SK-N-SH (cell line): ENCODE measurements at regions not wholly inside any gene's neighbourhood (a gene's known extent, or its start where the extent isn't known, plus 50 kb on each side); places are given as distances from the start of the nearest gene placed in this dataset.

Experiments
- CTCF ChIA-PET: fragments of 300-600, 350-600 bp; formaldehyde crosslinking; extraction: SDS; loops from one replicate; lab custom pipeline; 2021; lab: Yijun Ruan, JAX
- POLR2A ChIA-PET: fragments of 350-600 bp; sonication (Branson Sonifier 250); formaldehyde crosslinking; extraction: SDS; loops from one replicate; lab custom pipeline; 2020; ENCODE audit warnings: antibody characterized with exemption, inconsistent platforms; lab: Yijun Ruan, JAX
- DNase-seq: peaks from one replicate; pipeline ENCODE4 v3.0.0; 2012
- H2AFZ ChIP-seq: fragments of 200-600 bp; sonication (generic); 2 replicates; pipeline ENCODE4 v1.8.1; 2016; ENCODE audit warnings: antibody characterized with exemption, mild to moderate bottlenecking, low read depth
- H3F3A ChIP-seq: fragments of 200-600 bp; sonication (generic); replicated peaks from 2 replicates; pipeline ENCODE3; 2016; ENCODE audit warnings: antibody characterized with exemption, mild to moderate bottlenecking; ENCODE audit not compliant: insufficient read depth
- H3K27ac ChIP-seq, 2 experiments: fragments of 200-500 bp in 1 of 2; fragments of 200-600 bp in 1 of 2; sonication (Bioruptor generic) in 1 of 2; sonication (generic), shearing (Covaris generic) in 1 of 2; 2 replicates each; pipeline versions ENCODE4 v1.5.1 to v1.6.1; 2014 to 2016; ENCODE audit warnings: low read depth in 2 of 2, inconsistent platforms in 1 of 2, low read length in 1 of 2, mild to moderate bottlenecking in 1 of 2, mixed read lengths in 1 of 2
- H3K27me3 ChIP-seq: fragments of 200-600 bp; sonication (generic), shearing (Covaris generic); 2 replicates; pipeline ENCODE4 v1.6.1; 2016; ENCODE audit warnings: mixed run types; ENCODE audit not compliant: insufficient read depth
- H3K36me3 ChIP-seq, 2 experiments: fragments of 200-500 bp in 1 of 2; fragments of 200-600 bp in 1 of 2; sonication (Bioruptor generic) in 1 of 2; sonication (generic) in 1 of 2; replicated peaks in 1 of 2; 2 replicates each; pipeline versions ENCODE3 to v1.5.1; 2014 to 2016; ENCODE audit warnings: low read length in 1 of 2, mild to moderate bottlenecking in 1 of 2; ENCODE audit not compliant: insufficient read depth in 2 of 2, control insufficient read depth in 1 of 2
- H3K4me1 ChIP-seq, 2 experiments: fragments of 200-500 bp in 1 of 2; fragments of 200-600 bp in 1 of 2; sonication (Bioruptor generic) in 1 of 2; sonication (generic), shearing (Covaris generic) in 1 of 2; 2 replicates each; pipeline versions ENCODE4 v1.5.1 to v1.6.1; 2014 to 2016; ENCODE audit warnings: low read depth in 1 of 2, low read length in 1 of 2, mixed run types in 1 of 2; ENCODE audit not compliant: insufficient read depth in 2 of 2, control insufficient read depth in 1 of 2
- H3K4me2 ChIP-seq: fragments of 200-600 bp; sonication (generic), shearing (Covaris generic); 2 replicates; pipeline ENCODE4 v1.6.1; 2017; ENCODE audit warnings: mixed run types
- H3K4me3 ChIP-seq, 2 experiments: fragments of 200-500 bp in 1 of 2; fragments of 200-600 bp in 1 of 2; sonication (Bioruptor generic) in 1 of 2; sonication (generic), shearing (Covaris generic) in 1 of 2; 2 replicates each; pipeline versions ENCODE4 v1.5.1 to v1.8.1; 2014 to 2016; ENCODE audit warnings: low read depth in 2 of 2, inconsistent platforms in 1 of 2, low read length in 1 of 2, mild to moderate bottlenecking in 1 of 2, mixed read lengths in 1 of 2, moderate library complexity in 1 of 2
- H3K79me2 ChIP-seq: fragments of 200-600 bp; sonication (generic); 2 replicates; pipeline ENCODE4 v1.8.1; 2017; ENCODE audit warnings: mild to moderate bottlenecking; ENCODE audit not compliant: insufficient read depth
- H3K9ac ChIP-seq: fragments of 200-600 bp; sonication (generic); 2 replicates; pipeline ENCODE4 v1.6.1; 2017; ENCODE audit warnings: mixed run types
- H3K9me2 ChIP-seq: fragments of 200-600 bp; sonication (generic); 2 replicates; pipeline ENCODE4 v1.6.1; 2017; ENCODE audit warnings: mixed run types
- H3K9me3 ChIP-seq: fragments of 200-600 bp; sonication (generic); 2 replicates; pipeline ENCODE4 v1.6.1; 2017; ENCODE audit warnings: mixed run types, mild to moderate bottlenecking, moderate library complexity
- H4K20me1 ChIP-seq: fragments of 200-600 bp; sonication (generic); 2 replicates; pipeline ENCODE4 v1.6.1; 2017; ENCODE audit warnings: mild to moderate bottlenecking, mixed run types; ENCODE audit not compliant: insufficient read depth
- CHD2 ChIP-seq: fragments of 150-350 bp; IDR thresholded peaks from 2 replicates; pipeline ENCODE4 v1.6.1; 2018; ENCODE audit warnings: low read length; ENCODE audit not compliant: partially characterized antibody
- ELF1 ChIP-seq: IDR thresholded peaks from 2 replicates; pipeline ENCODE4 v1.4.0; 2012
- FOSL2 ChIP-seq: IDR thresholded peaks from 2 replicates; pipeline ENCODE4 v1.4.0; 2012; ENCODE audit warnings: low read depth, mild to moderate bottlenecking, moderate library complexity, borderline replicate concordance
- FOXJ3 ChIP-seq: sonication (generic); formaldehyde crosslinking; IDR thresholded peaks from 2 replicates; pipeline ENCODE4 v1.5.1; 2020; ENCODE audit warnings: mild to moderate bottlenecking, missing genetic modification reagents
- FOXM1 ChIP-seq: IDR thresholded peaks from 2 replicates; pipeline ENCODE4 v1.4.0; 2012; ENCODE audit warnings: low read depth, mild to moderate bottlenecking
- GABPA ChIP-seq: IDR thresholded peaks from 2 replicates; pipeline ENCODE4 v1.4.0; 2012; ENCODE audit warnings: low read depth, mild to moderate bottlenecking
- MEF2A ChIP-seq: IDR thresholded peaks from 2 replicates; pipeline ENCODE4 v1.4.0; 2012; ENCODE audit warnings: low read depth, borderline replicate concordance
- NFIC ChIP-seq: IDR thresholded peaks from 2 replicates; pipeline ENCODE4 v1.4.0; 2012; ENCODE audit warnings: borderline replicate concordance
- RAD21 ChIP-seq: IDR thresholded peaks from 2 replicates; pipeline ENCODE4 v1.6.1; 2012; ENCODE audit warnings: mild to moderate bottlenecking, low read length
- RCOR1 ChIP-seq: fragments of 150-350 bp; IDR thresholded peaks from 2 replicates; pipeline ENCODE4 v1.6.1; 2017; ENCODE audit warnings: antibody characterized with exemption, low read length
- SMC3 ChIP-seq: IDR thresholded peaks from 2 replicates; pipeline ENCODE4 v1.6.1; 2012; ENCODE audit warnings: low read depth, low read length, improper control_type of control experiment
- WGBS: methylation state at CpG from one replicate; pipeline ENCODE4 v1.1.6; 2017; ENCODE audit warnings: low lambda C conversion rate; 5-methylcytosine and 5-hydroxymethylcytosine counted together
- TF ChIP-seq, protein P1 (sequence below): fragments of 150-350 bp; IDR thresholded peaks from 2 replicates; pipeline ENCODE4 v1.6.1; 2016; ENCODE audit warnings: mild to moderate bottlenecking, low read depth, low read length
- TF ChIP-seq, protein P2 (sequence below): IDR thresholded peaks from 2 replicates; pipeline ENCODE4 v1.4.0; 2012; ENCODE audit warnings: low read depth
- TF ChIP-seq, protein P3 (sequence below): IDR thresholded peaks from 2 replicates; pipeline ENCODE4 v1.4.0; 2012; ENCODE audit warnings: low read depth, borderline replicate concordance
- TF ChIP-seq, protein P4 (sequence below): fragments of 200-600 bp; sonication (generic); IDR thresholded peaks from 2 replicates; pipeline ENCODE4 v1.6.1; 2017; ENCODE audit warnings: antibody characterized with exemption, mild to moderate bottlenecking, moderate library complexity

DNA sequence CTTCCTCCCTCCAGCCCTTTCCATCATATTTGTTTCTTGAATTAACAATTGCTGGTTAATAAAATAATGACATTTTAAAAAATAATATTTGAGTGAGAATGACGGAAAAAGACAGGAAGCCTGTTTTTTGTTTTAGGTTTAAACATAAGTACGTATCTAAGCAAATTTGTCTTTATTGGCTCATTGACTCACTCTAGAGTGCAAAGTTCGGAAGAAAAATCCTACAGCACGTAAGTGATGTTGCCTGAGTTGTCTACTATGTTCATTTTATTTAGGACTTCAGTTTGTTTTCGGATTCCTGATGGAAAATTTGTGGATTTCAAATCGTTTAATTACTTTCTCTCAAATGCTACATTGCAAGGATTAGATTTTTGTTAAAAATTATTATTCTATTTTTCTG, 1435.7 kb upstream of the ADGRB3 start:
- no peaks in the 10 kb centered on the region for H3K79me2 ChIP-seq
- ChIA-PET CTCF (no interaction called here), POLR2A (no interaction called here)
- H3K9me2 ChIP-seq: no peaks in the 10 kb centered on the region
- H3K27me3 ChIP-seq: no peaks in the 10 kb centered on the region
- no peaks in the 10 kb centered on the region for H3F3A ChIP-seq
- no peak overlapping the region for H2AFZ ChIP-seq
- H3K4me2 ChIP-seq: no peak overlapping the region
- WGBS: 29% methylated on average over 6 of the region's 6 CpGs
- H3K4me3 ChIP-seq: no peak overlapping the region
- no peaks in the 10 kb centered on the region for H3K9me3 ChIP-seq
- H3K36me3 ChIP-seq: no peaks in the 10 kb centered on the region
- DNase-seq: no peak
- H3K9ac ChIP-seq: no peak overlapping the region
- TF ChIP-seq FOXJ3 (no peak), CHD2 (no peak), NFIC (no peak), GABPA (no peak), FOXM1 (no peak)
- TF ChIP-seq, protein P1, sequence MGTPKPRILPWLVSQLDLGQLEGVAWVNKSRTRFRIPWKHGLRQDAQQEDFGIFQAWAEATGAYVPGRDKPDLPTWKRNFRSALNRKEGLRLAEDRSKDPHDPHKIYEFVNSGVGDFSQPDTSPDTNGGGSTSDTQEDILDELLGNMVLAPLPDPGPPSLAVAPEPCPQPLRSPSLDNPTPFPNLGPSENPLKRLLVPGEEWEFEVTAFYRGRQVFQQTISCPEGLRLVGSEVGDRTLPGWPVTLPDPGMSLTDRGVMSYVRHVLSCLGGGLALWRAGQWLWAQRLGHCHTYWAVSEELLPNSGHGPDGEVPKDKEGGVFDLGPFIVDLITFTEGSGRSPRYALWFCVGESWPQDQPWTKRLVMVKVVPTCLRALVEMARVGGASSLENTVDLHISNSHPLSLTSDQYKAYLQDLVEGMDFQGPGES: no peak
- TF ChIP-seq, protein P2, sequence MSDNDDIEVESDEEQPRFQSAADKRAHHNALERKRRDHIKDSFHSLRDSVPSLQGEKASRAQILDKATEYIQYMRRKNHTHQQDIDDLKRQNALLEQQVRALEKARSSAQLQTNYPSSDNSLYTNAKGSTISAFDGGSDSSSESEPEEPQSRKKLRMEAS: no peak
- TF ChIP-seq, protein P3, sequence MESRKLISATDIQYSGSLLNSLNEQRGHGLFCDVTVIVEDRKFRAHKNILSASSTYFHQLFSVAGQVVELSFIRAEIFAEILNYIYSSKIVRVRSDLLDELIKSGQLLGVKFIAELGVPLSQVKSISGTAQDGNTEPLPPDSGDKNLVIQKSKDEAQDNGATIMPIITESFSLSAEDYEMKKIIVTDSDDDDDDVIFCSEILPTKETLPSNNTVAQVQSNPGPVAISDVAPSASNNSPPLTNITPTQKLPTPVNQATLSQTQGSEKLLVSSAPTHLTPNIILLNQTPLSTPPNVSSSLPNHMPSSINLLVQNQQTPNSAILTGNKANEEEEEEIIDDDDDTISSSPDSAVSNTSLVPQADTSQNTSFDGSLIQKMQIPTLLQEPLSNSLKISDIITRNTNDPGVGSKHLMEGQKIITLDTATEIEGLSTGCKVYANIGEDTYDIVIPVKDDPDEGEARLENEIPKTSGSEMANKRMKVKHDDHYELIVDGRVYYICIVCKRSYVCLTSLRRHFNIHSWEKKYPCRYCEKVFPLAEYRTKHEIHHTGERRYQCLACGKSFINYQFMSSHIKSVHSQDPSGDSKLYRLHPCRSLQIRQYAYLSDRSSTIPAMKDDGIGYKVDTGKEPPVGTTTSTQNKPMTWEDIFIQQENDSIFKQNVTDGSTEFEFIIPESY: no peak
- H4K20me1 ChIP-seq: no peaks in the 10 kb centered on the region
- H3K27ac ChIP-seq: no peak overlapping the region
- no peaks in the 10 kb centered on the region; a peak in 1 of 4 replicates for H3K4me1 ChIP-seq

DNA sequence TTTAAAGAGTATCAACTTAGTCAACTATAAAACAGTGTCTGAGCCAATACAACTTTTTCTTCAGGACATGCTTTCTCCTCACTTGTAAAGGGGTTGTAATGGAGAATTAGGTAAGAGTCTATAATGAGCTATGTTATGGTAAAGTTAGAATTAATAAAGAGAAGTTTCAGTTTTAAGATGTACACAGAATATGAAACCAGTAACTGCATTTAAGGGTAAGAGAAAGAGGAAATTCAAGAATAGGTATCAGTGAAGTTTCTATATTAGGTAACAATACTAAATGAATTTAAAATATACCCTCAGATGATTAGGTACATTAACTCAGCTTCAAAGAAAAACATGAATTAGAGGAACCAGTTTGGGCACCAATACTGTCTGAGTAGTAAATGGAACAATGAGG, 1444.3 kb upstream of the ADGRB3 start:
- ChIA-PET POLR2A (no interaction called here), CTCF (no interaction called here)
- Histone ChIP-seq H3K4me3 (no peak overlapping the region), H3K9me3 (no peaks in the 10 kb centered on the region), H2AFZ (no peak overlapping the region), H3K79me2 (no peaks in the 10 kb centered on the region), H3K4me1 (no peaks in the 10 kb centered on the region), H3K9ac (no peak overlapping the region), H3K9me2 (no peaks in the 10 kb centered on the region), H3F3A (no peaks in the 10 kb centered on the region), H3K4me2 (no peak overlapping the region), H3K36me3 (no peaks in the 10 kb centered on the region), H4K20me1 (no peaks in the 10 kb centered on the region), H3K27me3 (no peaks in the 10 kb centered on the region), H3K27ac (no peak overlapping the region)
- TF ChIP-seq, protein P4, sequence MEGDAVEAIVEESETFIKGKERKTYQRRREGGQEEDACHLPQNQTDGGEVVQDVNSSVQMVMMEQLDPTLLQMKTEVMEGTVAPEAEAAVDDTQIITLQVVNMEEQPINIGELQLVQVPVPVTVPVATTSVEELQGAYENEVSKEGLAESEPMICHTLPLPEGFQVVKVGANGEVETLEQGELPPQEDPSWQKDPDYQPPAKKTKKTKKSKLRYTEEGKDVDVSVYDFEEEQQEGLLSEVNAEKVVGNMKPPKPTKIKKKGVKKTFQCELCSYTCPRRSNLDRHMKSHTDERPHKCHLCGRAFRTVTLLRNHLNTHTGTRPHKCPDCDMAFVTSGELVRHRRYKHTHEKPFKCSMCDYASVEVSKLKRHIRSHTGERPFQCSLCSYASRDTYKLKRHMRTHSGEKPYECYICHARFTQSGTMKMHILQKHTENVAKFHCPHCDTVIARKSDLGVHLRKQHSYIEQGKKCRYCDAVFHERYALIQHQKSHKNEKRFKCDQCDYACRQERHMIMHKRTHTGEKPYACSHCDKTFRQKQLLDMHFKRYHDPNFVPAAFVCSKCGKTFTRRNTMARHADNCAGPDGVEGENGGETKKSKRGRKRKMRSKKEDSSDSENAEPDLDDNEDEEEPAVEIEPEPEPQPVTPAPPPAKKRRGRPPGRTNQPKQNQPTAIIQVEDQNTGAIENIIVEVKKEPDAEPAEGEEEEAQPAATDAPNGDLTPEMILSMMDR: no peak
- TF ChIP-seq ELF1: no peak
- no peak for TF ChIP-seq RCOR1
- no peak for TF ChIP-seq MEF2A
- TF ChIP-seq FOSL2: no peak
- TF ChIP-seq SMC3: no peak
- no peak for TF ChIP-seq RAD21
- no peak for TF ChIP-seq GABPA
- DNase-seq: no peak
